ENCODE measurements at regions not wholly inside any gene's neighbourhood (a gene's known extent, or its start where the extent isn't known, plus 50 kb on each side); places are given as distances from the start of the nearest gene placed in this dataset.

- Histone ChIP-seq H3K4me3 (ENCODE audit: insufficient read depth, low read depth, low read length) (no peak overlapping the region), H3K27me3 (ENCODE audit: control insufficient read depth, insufficient read depth, low read length) (no peaks in the 10 kb centered on the region), H3K36me3 (replicated peaks; ENCODE audit: control insufficient read depth, insufficient read depth, low read length) (no peaks in the 10 kb centered on the region)
- no peak for DNase-seq
Observed at GRCh38 chr2:151197184-151198108, 64.2 kb downstream of the RBM43 start.

- Histone ChIP-seq H3K36me3 (replicated peaks; ENCODE audit: control insufficient read depth, insufficient read depth, low read length) (no peaks in the 10 kb centered on the region), H3K27me3 (ENCODE audit: control insufficient read depth, insufficient read depth, low read length) (no peaks in the 10 kb centered on the region), H3K4me3 (ENCODE audit: insufficient read depth, low read depth, low read length) (no peak overlapping the region)
Observed at GRCh38 chr2:151193576-151193975, 68.1 kb downstream of the RBM43 start.

GRCh38 chr2:151192681-151193080 is 69.0 kb downstream of the RBM43 start:
- DNase-seq: no peak
- no peaks in the 10 kb centered on the region for H3K27me3 ChIP-seq (ENCODE audit: control insufficient read depth, insufficient read depth, low read length)
- no peaks in the 10 kb centered on the region for H3K36me3 ChIP-seq (replicated peaks; ENCODE audit: control insufficient read depth, insufficient read depth, low read length)
- no peak overlapping the region for H3K4me3 ChIP-seq (ENCODE audit: insufficient read depth, low read depth, low read length)

More at GRCh38 chr2:151193576-151193975, 68.1 kb downstream of the RBM43 start:
- DNase-seq: no peak

- H3K27me3 ChIP-seq (ENCODE audit: control insufficient read depth, insufficient read depth, low read length): no peaks in the 10 kb centered on the region
- no peaks in the 10 kb centered on the region for H3K36me3 ChIP-seq (replicated peaks; ENCODE audit: control insufficient read depth, insufficient read depth, low read length)
- no peak for DNase-seq
- H3K4me3 ChIP-seq (ENCODE audit: insufficient read depth, low read depth, low read length): no peak overlapping the region
Observed at GRCh38 chr2:151191001-151191400, 70.7 kb downstream of the RBM43 start.

GRCh38 chr2:151189125-151189524 is 72.5 kb downstream of the RBM43 start:
- H3K36me3 ChIP-seq (replicated peaks; ENCODE audit: control insufficient read depth, insufficient read depth, low read length): no peaks in the 10 kb centered on the region
- H3K4me3 ChIP-seq (ENCODE audit: insufficient read depth, low read depth, low read length): no peak overlapping the region
- no peak for DNase-seq
- no peaks in the 10 kb centered on the region for H3K27me3 ChIP-seq (ENCODE audit: control insufficient read depth, insufficient read depth, low read length)

GRCh38 chr2:151186011-151186410 is 75.7 kb downstream of the RBM43 start:
- no peak for DNase-seq
- no peaks in the 10 kb centered on the region for H3K36me3 ChIP-seq (replicated peaks; ENCODE audit: control insufficient read depth, insufficient read depth, low read length)
- H3K27me3 ChIP-seq (ENCODE audit: control insufficient read depth, insufficient read depth, low read length): no peaks in the 10 kb centered on the region
- H3K4me3 ChIP-seq (ENCODE audit: insufficient read depth, low read depth, low read length): no peak overlapping the region

- H3K4me3 ChIP-seq (ENCODE audit: insufficient read depth, low read depth, low read length): no peak overlapping the region
- no peaks in the 10 kb centered on the region for H3K27me3 ChIP-seq (ENCODE audit: control insufficient read depth, insufficient read depth, low read length)
- no peaks in the 10 kb centered on the region for H3K36me3 ChIP-seq (replicated peaks; ENCODE audit: control insufficient read depth, insufficient read depth, low read length)
- DNase-seq: no peak
Observed at GRCh38 chr2:151182899-151183809, 78.5 kb downstream of the RBM43 start.

GRCh38 chr2:151182396-151182795 is 79.3 kb downstream of the RBM43 start:
- Histone ChIP-seq H3K27me3 (ENCODE audit: control insufficient read depth, insufficient read depth, low read length) (no peaks in the 10 kb centered on the region), H3K4me3 (ENCODE audit: insufficient read depth, low read depth, low read length) (no peak overlapping the region), H3K36me3 (replicated peaks; ENCODE audit: control insufficient read depth, insufficient read depth, low read length) (no peaks in the 10 kb centered on the region)
- DNase-seq: no peak

GRCh38 chr2:151181524-151181923 is 80.1 kb downstream of the RBM43 start:
- no peak overlapping the region for H3K4me3 ChIP-seq (ENCODE audit: insufficient read depth, low read depth, low read length)
- DNase-seq: no peak
- H3K27me3 ChIP-seq (ENCODE audit: control insufficient read depth, insufficient read depth, low read length): no peaks in the 10 kb centered on the region
- H3K36me3 ChIP-seq (replicated peaks; ENCODE audit: control insufficient read depth, insufficient read depth, low read length): no peaks in the 10 kb centered on the region

GRCh38 chr2:151180123-151180522 is 81.5 kb downstream of the RBM43 start:
- no peak overlapping the region for H3K4me3 ChIP-seq (ENCODE audit: insufficient read depth, low read depth, low read length)
- DNase-seq: no peak
- H3K27me3 ChIP-seq (ENCODE audit: control insufficient read depth, insufficient read depth, low read length): no peaks in the 10 kb centered on the region
- no peaks in the 10 kb centered on the region for H3K36me3 ChIP-seq (replicated peaks; ENCODE audit: control insufficient read depth, insufficient read depth, low read length)

GRCh38 chr2:151178207-151178606 is 83.5 kb downstream of the RBM43 start:
- no peaks in the 10 kb centered on the region for H3K36me3 ChIP-seq (replicated peaks; ENCODE audit: control insufficient read depth, insufficient read depth, low read length)
- H3K4me3 ChIP-seq (ENCODE audit: insufficient read depth, low read depth, low read length): no peak overlapping the region
- no peaks in the 10 kb centered on the region for H3K27me3 ChIP-seq (ENCODE audit: control insufficient read depth, insufficient read depth, low read length)
- DNase-seq: no peak

- no peaks in the 10 kb centered on the region for H3K27me3 ChIP-seq (ENCODE audit: control insufficient read depth, insufficient read depth, low read length)
- DNase-seq: no peak
- no peak overlapping the region for H3K4me3 ChIP-seq (ENCODE audit: insufficient read depth, low read depth, low read length)
- no peaks in the 10 kb centered on the region for H3K36me3 ChIP-seq (replicated peaks; ENCODE audit: control insufficient read depth, insufficient read depth, low read length)
Observed at GRCh38 chr2:151177756-151178155, 83.9 kb downstream of the RBM43 start.

- no peak for DNase-seq
Observed at GRCh38 chr2:151176661-151177060, 85.0 kb downstream of the RBM43 start.

GRCh38 chr2:151175864-151176263 is 85.8 kb downstream of the RBM43 start:
- no peaks in the 10 kb centered on the region for H3K27me3 ChIP-seq (ENCODE audit: control insufficient read depth, insufficient read depth, low read length)
- no peak overlapping the region for H3K4me3 ChIP-seq (ENCODE audit: insufficient read depth, low read depth, low read length)
- no peak for DNase-seq
- no peaks in the 10 kb centered on the region for H3K36me3 ChIP-seq (replicated peaks; ENCODE audit: control insufficient read depth, insufficient read depth, low read length)

More at GRCh38 chr2:151176661-151177060, 85.0 kb downstream of the RBM43 start:
- Histone ChIP-seq H3K4me3 (ENCODE audit: insufficient read depth, low read depth, low read length) (no peak overlapping the region), H3K36me3 (replicated peaks; ENCODE audit: control insufficient read depth, insufficient read depth, low read length) (no peaks in the 10 kb centered on the region), H3K27me3 (ENCODE audit: control insufficient read depth, insufficient read depth, low read length) (no peaks in the 10 kb centered on the region)

- DNase-seq: no peak
Observed at GRCh38 chr2:151174127-151174526, 87.5 kb downstream of the RBM43 start.

More at GRCh38 chr2:151174127-151174526, 87.5 kb downstream of the RBM43 start:
- H3K27me3 ChIP-seq (ENCODE audit: control insufficient read depth, insufficient read depth, low read length): no peaks in the 10 kb centered on the region
- H3K36me3 ChIP-seq (replicated peaks; ENCODE audit: control insufficient read depth, insufficient read depth, low read length): no peaks in the 10 kb centered on the region
- H3K4me3 ChIP-seq (ENCODE audit: insufficient read depth, low read depth, low read length): no peak overlapping the region

All from H7 (cell line).